SK-N-SH treated with all-trans-retinoic acid at 6 μM for 48 hours (cell line): ENCODE measurements at regions not wholly inside any gene's neighbourhood (a gene's known extent, or its start where the extent isn't known, plus 50 kb on each side); places are given as distances from the start of the nearest gene placed in this dataset.

ENCODE experiments used
- ATAC-seq: fragments of 200-7000 bp; cut with Tn5 transposase; 3 replicates; pipeline ENCODE4 v1.9.1; 2020; ENCODE audit warnings: mild to moderate bottlenecking, moderate library complexity
- ARNTL ChIP-seq: fragments of 450-650 bp; formaldehyde crosslinking; IDR thresholded peaks from 2 replicates; pipeline ENCODE4 v1.5.0; 2020; ENCODE audit warnings: low read depth, mild to moderate bottlenecking, moderate library complexity, borderline replicate concordance
- BACH2 ChIP-seq: fragments of 250-450 bp; sonication (Bioruptor Pico); IDR thresholded peaks from 2 replicates; pipeline ENCODE4 v1.9.0; 2021; ENCODE audit warnings: mild to moderate bottlenecking, borderline replicate concordance
- CSRNP3 ChIP-seq: fragments of 250-450 bp; sonication (Bioruptor Pico); IDR thresholded peaks from 2 replicates; pipeline ENCODE4 v1.5.1; 2021; ENCODE audit warnings: mild to moderate bottlenecking, moderate library complexity
- ESRRG ChIP-seq: fragments of 250-450 bp; sonication (Bioruptor Pico); IDR thresholded peaks from 2 replicates; pipeline ENCODE4 v1.6.1; 2021; ENCODE audit warnings: mild to moderate bottlenecking
- GLIS3 ChIP-seq: fragments of 250-450 bp; sonication (Bioruptor Pico); IDR thresholded peaks from 2 replicates; pipeline ENCODE4 v1.5.0; 2020; ENCODE audit warnings: mild to moderate bottlenecking, moderate library complexity
- ISL1 ChIP-seq: fragments of 250-450 bp; sonication (Bioruptor Pico); IDR thresholded peaks from 2 replicates; pipeline ENCODE4 v2.1.2; 2022; ENCODE audit warnings: mild to moderate bottlenecking, moderate library complexity
- OSR1 ChIP-seq: fragments of 250-450 bp; sonication (Bioruptor Pico); IDR thresholded peaks from 2 replicates; pipeline ENCODE4 v1.8.0; 2022; ENCODE audit warnings: moderate library complexity, mild to moderate bottlenecking, inconsistent platforms
- PATZ1 ChIP-seq: fragments of 250-450 bp; sonication (Bioruptor Pico); IDR thresholded peaks from 2 replicates; pipeline ENCODE4 v1.8.0; 2020; ENCODE audit warnings: mild to moderate bottlenecking, moderate library complexity, borderline replicate concordance
- PPARA ChIP-seq: fragments of 250-450 bp; sonication (Bioruptor Pico); IDR thresholded peaks from 2 replicates; pipeline ENCODE4 v1.5.0; 2020; ENCODE audit warnings: mild to moderate bottlenecking, borderline replicate concordance
- SNAI2 ChIP-seq: fragments of 250-450 bp; sonication (Bioruptor Pico); IDR thresholded peaks from 2 replicates; pipeline ENCODE4 v1.5.0; 2020; ENCODE audit warnings: mild to moderate bottlenecking, moderate library complexity
- TCF4 ChIP-seq: fragments of 250-450 bp; sonication (Bioruptor Pico); IDR thresholded peaks from 2 replicates; pipeline ENCODE4 v1.8.0; 2021; ENCODE audit warnings: mild to moderate bottlenecking, moderate library complexity, borderline replicate concordance
- TOX ChIP-seq: fragments of 250-450 bp; sonication (Bioruptor Pico); IDR thresholded peaks from 2 replicates; pipeline ENCODE4 v1.8.0; 2021; ENCODE audit warnings: mild to moderate bottlenecking, moderate library complexity, borderline replicate concordance
- ZC3H10 ChIP-seq: fragments of 250-450 bp; sonication (Bioruptor Pico); IDR thresholded peaks from 2 replicates; pipeline ENCODE4 v1.5.1; 2021; ENCODE audit warnings: mild to moderate bottlenecking, moderate library complexity
- ZFP30 ChIP-seq: fragments of 450-650 bp; formaldehyde crosslinking; IDR thresholded peaks from 2 replicates; pipeline ENCODE4 v1.5.0; 2022; ENCODE audit warnings: mild to moderate bottlenecking, moderate library complexity
- ZNF565 ChIP-seq: fragments of 450-650 bp; formaldehyde crosslinking; conservative IDR thresholded peaks from 2 replicates; pipeline ENCODE4 v1.5.0; 2020; ENCODE audit warnings: low read depth, mild to moderate bottlenecking, moderate library complexity
- ZNF8 ChIP-seq: fragments of 450-650 bp; formaldehyde crosslinking; IDR thresholded peaks from 2 replicates; pipeline ENCODE4 v1.5.0; 2020; ENCODE audit warnings: mild to moderate bottlenecking, moderate library complexity
- TF ChIP-seq, protein P1 (sequence below): fragments of 250-450 bp; sonication (Bioruptor Pico); IDR thresholded peaks from 2 replicates; pipeline ENCODE4 v1.5.1; 2020; ENCODE audit warnings: low read depth, mild to moderate bottlenecking, moderate library complexity
- TF ChIP-seq, protein P2 (sequence below): fragments of 250-450 bp; sonication (Bioruptor Pico); IDR thresholded peaks from 2 replicates; pipeline ENCODE4 v1.5.0; 2020; ENCODE audit warnings: mild to moderate bottlenecking, moderate library complexity

GRCh38 chr1:175872588-175872987 is 129.2 kb upstream of the TNR start:
- TF ChIP-seq CSRNP3 (CRISPR knock-in tag), result no peak
- no peak for TF ChIP-seq ARNTL
- TF ChIP-seq TCF4 (CRISPR knock-in tag), result no peak
- TF ChIP-seq ZFP30 (CRISPR knock-in tag), result no peak
- no peak for TF ChIP-seq PATZ1 (CRISPR knock-in tag)
- TF ChIP-seq, all 23 proteins: peak for 0
- ATAC-seq, result no peak

- TF ChIP-seq PPARA, result no peak
- TF ChIP-seq, all 23 proteins: peak for 0
- no peak for ATAC-seq
Observed at GRCh38 chr1:175871647-175872046, 128.3 kb upstream of the TNR start.

DNA sequence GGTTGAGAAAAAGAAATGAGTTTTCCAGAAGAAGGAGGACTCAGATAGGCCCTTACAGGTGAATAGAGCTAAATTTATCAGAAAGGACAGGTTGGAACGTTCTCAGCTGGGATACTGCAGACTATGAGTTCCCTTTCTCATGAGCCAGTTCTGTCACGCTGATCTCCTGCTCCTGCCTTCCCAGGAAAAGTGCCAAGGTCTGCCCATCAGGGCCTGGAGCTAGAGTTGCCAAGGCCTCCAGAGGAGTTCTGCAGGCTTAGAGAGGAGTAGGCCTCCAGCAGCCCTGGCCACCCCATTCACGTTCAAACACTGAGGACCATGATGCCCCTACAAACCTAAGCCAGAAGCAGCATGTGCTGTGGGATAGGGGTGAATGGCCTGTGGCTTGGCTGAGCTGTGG is 126.8 kb upstream of the TNR start:
- TF ChIP-seq SNAI2 (no peak), TOX (no peak), ZFP30 (CRISPR knock-in tag) (no peak), ESRRG (CRISPR knock-in tag) (no peak), ZC3H10 (no peak), ISL1 (CRISPR knock-in tag) (no peak)
- TF ChIP-seq, protein P1, sequence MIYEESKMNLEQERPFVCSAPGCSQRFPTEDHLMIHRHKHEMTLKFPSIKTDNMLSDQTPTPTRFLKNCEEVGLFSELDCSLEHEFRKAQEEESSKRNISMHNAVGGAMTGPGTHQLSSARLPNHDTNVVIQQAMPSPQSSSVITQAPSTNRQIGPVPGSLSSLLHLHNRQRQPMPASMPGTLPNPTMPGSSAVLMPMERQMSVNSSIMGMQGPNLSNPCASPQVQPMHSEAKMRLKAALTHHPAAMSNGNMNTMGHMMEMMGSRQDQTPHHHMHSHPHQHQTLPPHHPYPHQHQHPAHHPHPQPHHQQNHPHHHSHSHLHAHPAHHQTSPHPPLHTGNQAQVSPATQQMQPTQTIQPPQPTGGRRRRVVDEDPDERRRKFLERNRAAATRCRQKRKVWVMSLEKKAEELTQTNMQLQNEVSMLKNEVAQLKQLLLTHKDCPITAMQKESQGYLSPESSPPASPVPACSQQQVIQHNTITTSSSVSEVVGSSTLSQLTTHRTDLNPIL (CRISPR knock-in tag), result no peak
- TF ChIP-seq, protein P2, sequence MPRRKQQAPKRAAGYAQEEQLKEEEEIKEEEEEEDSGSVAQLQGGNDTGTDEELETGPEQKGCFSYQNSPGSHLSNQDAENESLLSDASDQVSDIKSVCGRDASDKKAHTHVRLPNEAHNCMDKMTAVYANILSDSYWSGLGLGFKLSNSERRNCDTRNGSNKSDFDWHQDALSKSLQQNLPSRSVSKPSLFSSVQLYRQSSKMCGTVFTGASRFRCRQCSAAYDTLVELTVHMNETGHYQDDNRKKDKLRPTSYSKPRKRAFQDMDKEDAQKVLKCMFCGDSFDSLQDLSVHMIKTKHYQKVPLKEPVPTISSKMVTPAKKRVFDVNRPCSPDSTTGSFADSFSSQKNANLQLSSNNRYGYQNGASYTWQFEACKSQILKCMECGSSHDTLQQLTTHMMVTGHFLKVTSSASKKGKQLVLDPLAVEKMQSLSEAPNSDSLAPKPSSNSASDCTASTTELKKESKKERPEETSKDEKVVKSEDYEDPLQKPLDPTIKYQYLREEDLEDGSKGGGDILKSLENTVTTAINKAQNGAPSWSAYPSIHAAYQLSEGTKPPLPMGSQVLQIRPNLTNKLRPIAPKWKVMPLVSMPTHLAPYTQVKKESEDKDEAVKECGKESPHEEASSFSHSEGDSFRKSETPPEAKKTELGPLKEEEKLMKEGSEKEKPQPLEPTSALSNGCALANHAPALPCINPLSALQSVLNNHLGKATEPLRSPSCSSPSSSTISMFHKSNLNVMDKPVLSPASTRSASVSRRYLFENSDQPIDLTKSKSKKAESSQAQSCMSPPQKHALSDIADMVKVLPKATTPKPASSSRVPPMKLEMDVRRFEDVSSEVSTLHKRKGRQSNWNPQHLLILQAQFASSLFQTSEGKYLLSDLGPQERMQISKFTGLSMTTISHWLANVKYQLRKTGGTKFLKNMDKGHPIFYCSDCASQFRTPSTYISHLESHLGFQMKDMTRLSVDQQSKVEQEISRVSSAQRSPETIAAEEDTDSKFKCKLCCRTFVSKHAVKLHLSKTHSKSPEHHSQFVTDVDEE (CRISPR knock-in tag), result no peak

GRCh38 chr1:175866776-175867175 is 123.4 kb upstream of the TNR start:
- no peak for ATAC-seq

More for the DNA sequence above, 126.8 kb upstream of the TNR start:
- no peak for ATAC-seq

More at GRCh38 chr1:175866776-175867175, 123.4 kb upstream of the TNR start:
- TF ChIP-seq, protein P2 (CRISPR knock-in tag), result no peak
- no peak for TF ChIP-seq OSR1
- TF ChIP-seq ZFP30 (CRISPR knock-in tag), result no peak
- TF ChIP-seq ZNF8, result no peak
- TF ChIP-seq TOX, result no peak
- no peak for TF ChIP-seq PATZ1 (CRISPR knock-in tag)
- no peak for TF ChIP-seq ZNF565 (CRISPR knock-in tag)
- TF ChIP-seq CSRNP3 (CRISPR knock-in tag), result no peak
- no peak for TF ChIP-seq ISL1 (CRISPR knock-in tag)
- no peak for TF ChIP-seq GLIS3 (CRISPR knock-in tag)
- TF ChIP-seq TCF4 (CRISPR knock-in tag), result no peak
- no peak for TF ChIP-seq PPARA
- no peak for TF ChIP-seq ZC3H10
- TF ChIP-seq ARNTL, result no peak
- TF ChIP-seq, protein P1 (CRISPR knock-in tag), result no peak
- TF ChIP-seq BACH2 (CRISPR knock-in tag), result no peak
